Erythroblast (primary cell): ENCODE measurements at regions not wholly inside any gene's neighbourhood (a gene's known extent, or its start where the extent isn't known, plus 50 kb on each side); places are given as distances from the start of the nearest gene placed in this dataset.

ENCODE experiments used
- GATA1 ChIP-seq: IDR thresholded peaks from 2 replicates; pipeline ENCODE4 v1.6.1; 2011; ENCODE audit warnings: low read depth, mild to moderate bottlenecking, control low read depth, low read length, moderate library complexity
- POLR2A ChIP-seq: IDR thresholded peaks from 2 replicates; pipeline ENCODE4 v1.6.1; 2011; ENCODE audit warnings: mild to moderate bottlenecking, low read length

DNA sequence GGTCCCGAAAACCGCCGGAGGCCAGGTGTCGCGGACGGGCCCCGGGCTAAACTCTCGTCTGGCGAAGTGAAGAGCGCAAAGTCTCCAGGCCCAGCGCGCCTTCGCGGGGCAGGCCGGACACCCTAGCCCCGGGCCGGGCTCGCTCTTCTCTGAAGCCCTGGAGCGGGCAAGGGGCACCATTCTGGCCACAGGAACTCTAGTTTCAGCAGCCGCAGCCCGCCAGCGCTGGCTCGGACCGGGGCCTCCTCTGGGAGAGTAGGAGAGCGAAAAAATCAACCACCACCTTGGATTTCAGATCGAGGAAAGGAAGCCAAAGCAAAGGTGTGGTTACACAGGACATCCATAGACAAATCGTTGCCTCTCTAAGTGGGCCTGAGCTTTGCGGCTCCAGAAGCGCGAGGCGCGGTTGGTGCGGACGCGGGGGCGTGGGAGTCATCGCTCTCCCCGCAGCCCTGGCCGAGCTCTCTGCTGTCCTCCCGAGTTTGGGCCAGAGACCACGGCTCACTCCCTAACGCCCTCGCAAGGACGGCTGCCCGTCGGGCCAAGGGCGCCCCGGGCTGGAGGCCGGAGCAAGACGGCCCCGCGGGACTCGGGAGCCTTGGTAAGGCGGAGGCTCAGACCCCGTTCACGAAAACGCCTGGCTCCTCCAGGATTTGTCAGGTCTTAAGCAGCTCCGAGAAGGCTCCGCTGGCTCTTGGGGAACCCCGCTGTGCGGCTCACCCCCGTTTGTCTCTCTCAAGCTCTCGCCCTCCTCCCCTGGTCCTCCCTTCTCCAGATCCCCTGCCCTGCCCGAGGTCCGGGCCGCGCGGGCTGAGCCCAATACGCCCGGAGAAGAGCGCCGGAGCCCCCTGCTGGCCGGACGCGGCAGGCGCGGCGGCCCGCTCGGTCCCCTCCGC lies 132.9 kb upstream of the DPYD start:
- TF ChIP-seq POLR2A (no peak), GATA1 (no peak)
